ENCODE measurements at regions not wholly inside any gene's neighbourhood (a gene's known extent, or its start where the extent isn't known, plus 50 kb on each side); places are given as distances from the start of the nearest gene placed in this dataset.

- Histone ChIP-seq H3F3A (ENCODE audit: control insufficient read depth, insufficient read depth) (no peaks in the 10 kb centered on the region), H4K20me1 (ENCODE audit: control insufficient read depth, insufficient read depth, low read depth, low read length) (no peaks in the 10 kb centered on the region), H3K27ac (ENCODE audit: low read depth, low read length) (no peak overlapping the region), H3K4me1 (ENCODE audit: control insufficient read depth, low read length) (peaks cover 2% of the 10 kb centered on the region; the same call in 1 of the 2 replicates), H3K9me3 (ENCODE audit: control insufficient read depth, insufficient read depth, low read length) (no peaks in the 10 kb centered on the region), H3K9me2 (replicated peaks; ENCODE audit: control insufficient read depth, low read length) (no peaks in the 10 kb centered on the region), H3K4me3 (ENCODE audit: low read length) (no peak overlapping the region), H3K4me2 (ENCODE audit: low read length) (no peak overlapping the region), H3K36me3 (ENCODE audit: control insufficient read depth, low read length) (no peaks in the 10 kb centered on the region), H3K27me3 (ENCODE audit: control insufficient read depth, low read length) (no peaks in the 10 kb centered on the region; the same call in 1 of the 2 replicates), H3K79me2 (ENCODE audit: control insufficient read depth, low read length) (no peaks in the 10 kb centered on the region)
- no peak for TF ChIP-seq CTCF (IDR thresholded peaks at IDR 0.05; ENCODE audit: low read depth, low read length, poor library complexity, severe bottlenecking)
- no peak for TF ChIP-seq EZH2phosphoT487 (IDR thresholded peaks at IDR 0.05; ENCODE audit: borderline replicate concordance, low read length)
These were observed 175.5 kb downstream of the GASK1B start for GRCh38 chr4:157997296-157997695.

DNA sequence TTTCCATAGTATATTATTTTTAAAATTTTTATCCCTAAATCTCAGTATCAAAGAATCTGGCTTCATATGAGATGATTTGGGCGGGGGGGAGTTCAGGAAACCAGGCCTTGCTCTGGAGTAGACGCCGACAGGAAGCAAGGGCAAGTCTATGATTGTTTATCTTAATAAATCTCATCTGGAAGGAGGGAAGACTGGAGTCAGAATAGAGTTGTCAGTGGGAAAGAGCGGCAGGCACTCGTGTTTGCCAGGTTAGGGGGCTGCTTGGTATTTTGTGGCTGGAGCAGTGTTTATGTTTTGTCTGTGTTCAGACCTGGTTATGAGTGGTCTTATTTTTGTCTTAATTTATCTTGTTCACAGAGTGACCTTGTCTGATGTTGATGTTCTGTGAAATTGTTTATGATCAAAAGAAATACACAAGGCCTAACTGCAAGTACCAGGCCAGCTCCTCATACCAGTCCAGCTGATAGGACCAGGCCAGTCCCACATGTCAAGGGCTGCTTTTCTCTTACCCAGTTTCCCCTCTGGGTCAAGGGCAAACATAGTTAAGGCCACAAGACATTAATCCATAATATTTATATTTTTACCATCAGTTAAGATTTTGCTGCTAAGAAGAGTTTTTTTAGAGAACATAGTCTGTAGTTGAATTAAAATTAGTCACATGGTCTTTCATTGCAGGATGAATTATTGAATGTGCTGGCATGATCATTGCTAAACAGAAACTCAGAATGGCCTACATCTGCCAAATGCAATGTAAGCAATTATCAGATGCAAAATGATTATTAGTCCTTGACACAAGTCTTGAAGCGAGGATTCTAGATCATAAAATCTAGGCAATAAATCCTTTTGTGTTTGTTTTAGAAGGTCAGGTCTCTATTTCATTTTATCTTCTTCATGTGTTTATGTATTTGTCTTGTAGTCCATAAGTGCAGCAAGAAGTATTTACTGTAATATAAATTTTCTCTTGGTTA, 176.5 kb downstream of the GASK1B start:
- Histone ChIP-seq H3K79me2 (ENCODE audit: control insufficient read depth, low read length) (no peaks in the 10 kb centered on the region), H3K36me3 (ENCODE audit: control insufficient read depth, low read length) (no peaks in the 10 kb centered on the region), H3K4me1 (ENCODE audit: control insufficient read depth, low read length) (peaks cover 4% of the 10 kb centered on the region; the same call in 1 of the 2 replicates), H3K4me2 (ENCODE audit: low read length) (no peak overlapping the region), H3K27ac (ENCODE audit: low read depth, low read length) (no peak overlapping the region), H3K9me3 (ENCODE audit: control insufficient read depth, insufficient read depth, low read length) (no peaks in the 10 kb centered on the region), H3F3A (ENCODE audit: control insufficient read depth, insufficient read depth) (no peaks in the 10 kb centered on the region), H3K27me3 (ENCODE audit: control insufficient read depth, low read length) (no peaks in the 10 kb centered on the region; the same call in 1 of the 2 replicates), H3K4me3 (ENCODE audit: low read length) (no peak overlapping the region), H3K9me2 (replicated peaks; ENCODE audit: control insufficient read depth, low read length) (no peaks in the 10 kb centered on the region), H4K20me1 (ENCODE audit: control insufficient read depth, insufficient read depth, low read depth, low read length) (no peaks in the 10 kb centered on the region)
- no peak for TF ChIP-seq EZH2phosphoT487 (IDR thresholded peaks at IDR 0.05; ENCODE audit: borderline replicate concordance, low read length)
- no peak for TF ChIP-seq CTCF (IDR thresholded peaks at IDR 0.05; ENCODE audit: low read depth, low read length, poor library complexity, severe bottlenecking)

DNA sequence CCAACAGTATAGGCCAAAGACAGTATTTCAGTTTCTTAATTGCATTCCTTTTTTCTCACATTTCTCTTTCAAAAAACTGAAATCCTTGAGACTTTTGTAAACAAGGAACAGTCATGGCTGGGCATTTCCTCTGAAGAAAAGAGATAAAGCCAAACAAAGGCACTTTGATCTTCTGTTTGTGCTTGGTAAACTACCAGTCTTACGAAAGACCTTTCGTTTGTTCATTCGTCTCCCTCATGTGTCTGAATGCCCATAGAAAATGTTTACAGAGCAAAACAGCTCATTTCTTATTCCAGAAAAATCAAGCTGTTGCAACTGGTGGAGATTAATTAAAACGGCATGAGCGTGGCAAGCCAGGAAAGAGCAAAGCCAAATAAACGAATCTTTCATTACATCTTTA, 178.0 kb downstream of the GASK1B start:
- Histone ChIP-seq H3K4me1 (ENCODE audit: control insufficient read depth, low read length) (peaks cover 4% of the 10 kb centered on the region; the same call in 1 of the 2 replicates), H3F3A (ENCODE audit: control insufficient read depth, insufficient read depth) (no peaks in the 10 kb centered on the region), H3K79me2 (ENCODE audit: control insufficient read depth, low read length) (no peaks in the 10 kb centered on the region), H3K36me3 (ENCODE audit: control insufficient read depth, low read length) (no peaks in the 10 kb centered on the region), H3K4me3 (ENCODE audit: low read length) (no peak overlapping the region), H3K27me3 (ENCODE audit: control insufficient read depth, low read length) (no peaks in the 10 kb centered on the region; the same call in 1 of the 2 replicates), H4K20me1 (ENCODE audit: control insufficient read depth, insufficient read depth, low read depth, low read length) (no peaks in the 10 kb centered on the region), H3K9me3 (ENCODE audit: control insufficient read depth, insufficient read depth, low read length) (no peaks in the 10 kb centered on the region), H3K27ac (ENCODE audit: low read depth, low read length) (no peak overlapping the region), H3K9me2 (replicated peaks; ENCODE audit: control insufficient read depth, low read length) (no peaks in the 10 kb centered on the region), H3K4me2 (ENCODE audit: low read length) (no peak overlapping the region)
- TF ChIP-seq EZH2phosphoT487 (IDR thresholded peaks at IDR 0.05; ENCODE audit: borderline replicate concordance, low read length) (no peak), CTCF (IDR thresholded peaks at IDR 0.05; ENCODE audit: low read depth, low read length, poor library complexity, severe bottlenecking) (no peak)

All from DOHH2 (cell line).